T-helper 1 cell (primary cell): ENCODE measurements at regions not wholly inside any gene's neighbourhood (a gene's known extent, or its start where the extent isn't known, plus 50 kb on each side); places are given as distances from the start of the nearest gene placed in this dataset.
A peak's percentile ranks its signal among the peaks of the same experiment; 100 is the strongest.

Experiments
- DNase-seq, 5 donors: peaks; one replicate each; pipeline ENCODE4 v3.0.0-alpha.2; 2012 to 2020

DNA sequence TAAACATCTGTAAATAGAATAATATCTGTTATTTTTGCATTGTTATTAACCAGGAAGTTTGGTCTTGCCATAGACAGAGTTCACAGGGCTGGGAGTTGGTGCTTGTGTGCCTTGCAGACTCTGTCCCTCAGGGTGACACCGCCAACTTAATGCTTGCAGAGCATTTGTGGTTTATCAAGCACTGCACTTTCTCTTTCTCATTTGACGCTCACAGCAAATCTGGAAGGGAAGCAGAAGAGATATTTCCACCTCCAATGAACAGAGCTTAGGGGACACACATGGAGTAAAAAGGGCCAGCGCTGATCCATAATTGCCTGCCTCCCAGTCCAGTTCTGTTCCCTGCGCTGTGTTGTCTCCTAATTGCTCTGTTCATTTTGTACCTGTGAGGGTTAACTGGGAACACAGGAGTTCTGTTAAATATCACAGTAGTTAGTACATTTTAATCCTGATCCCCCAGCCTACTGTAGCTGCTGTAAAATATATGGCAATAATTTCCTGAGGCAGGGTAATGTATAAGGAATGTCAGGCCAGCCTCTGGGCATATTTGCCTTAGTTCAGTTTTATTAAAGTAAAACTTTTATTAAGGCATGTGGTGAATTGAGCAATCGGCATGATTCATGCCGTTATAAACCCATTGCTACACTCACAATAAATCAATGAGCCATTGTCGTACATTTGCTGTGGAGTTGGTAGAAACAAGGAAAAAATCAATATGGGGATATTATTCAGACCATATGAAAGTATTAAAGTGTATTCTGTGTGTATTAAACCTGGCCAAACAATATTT lies 182.5 kb upstream of the OSR1 start:
- no peak for DNase-seq

DNA sequence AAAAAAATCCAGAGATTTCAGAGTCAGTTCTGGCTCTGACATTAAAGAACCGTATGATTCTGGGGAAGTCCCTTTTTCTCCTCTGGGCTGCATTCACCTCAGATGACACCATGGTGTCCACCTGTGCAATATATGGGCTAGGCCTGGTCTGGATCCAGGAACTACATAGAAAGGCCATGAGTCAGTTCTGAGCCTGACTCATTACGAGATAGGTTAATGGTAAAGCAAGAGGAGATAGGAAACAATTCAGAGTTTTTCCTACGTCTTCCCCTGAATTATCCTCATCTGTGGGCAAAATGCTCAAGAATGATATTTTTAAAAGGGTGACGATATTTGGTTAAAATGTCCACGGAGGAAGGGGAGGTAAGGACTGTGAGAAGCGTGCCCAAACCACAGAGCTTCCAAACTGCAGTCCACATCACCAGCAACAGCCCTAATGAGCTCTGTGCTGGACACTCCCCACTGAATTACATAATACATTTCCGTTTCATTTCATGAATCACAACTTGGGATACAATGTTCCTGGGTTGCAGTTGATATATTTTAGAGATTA lies 180.1 kb upstream of the OSR1 start:
- no peak for DNase-seq

DNA sequence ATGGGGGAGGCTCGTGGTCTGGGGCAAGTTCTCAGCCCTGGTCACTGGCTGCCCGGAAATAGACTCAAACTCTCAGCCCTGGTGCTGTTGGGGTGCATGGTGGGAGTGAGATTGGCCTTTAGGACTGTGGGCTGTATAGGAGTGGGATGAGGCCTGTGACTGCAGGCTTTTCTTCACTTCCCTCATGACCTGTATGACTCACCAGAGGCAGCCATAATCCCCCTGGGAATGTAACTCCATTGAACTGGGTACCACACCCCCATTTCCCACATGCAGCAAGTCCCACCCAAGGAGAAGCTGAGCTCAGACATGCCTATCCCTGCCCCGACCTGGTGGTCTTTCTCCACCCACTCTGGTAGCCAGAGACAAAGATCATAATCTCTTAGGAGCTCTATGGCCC lies 177.7 kb upstream of the OSR1 start:
- no peak for DNase-seq

DNA sequence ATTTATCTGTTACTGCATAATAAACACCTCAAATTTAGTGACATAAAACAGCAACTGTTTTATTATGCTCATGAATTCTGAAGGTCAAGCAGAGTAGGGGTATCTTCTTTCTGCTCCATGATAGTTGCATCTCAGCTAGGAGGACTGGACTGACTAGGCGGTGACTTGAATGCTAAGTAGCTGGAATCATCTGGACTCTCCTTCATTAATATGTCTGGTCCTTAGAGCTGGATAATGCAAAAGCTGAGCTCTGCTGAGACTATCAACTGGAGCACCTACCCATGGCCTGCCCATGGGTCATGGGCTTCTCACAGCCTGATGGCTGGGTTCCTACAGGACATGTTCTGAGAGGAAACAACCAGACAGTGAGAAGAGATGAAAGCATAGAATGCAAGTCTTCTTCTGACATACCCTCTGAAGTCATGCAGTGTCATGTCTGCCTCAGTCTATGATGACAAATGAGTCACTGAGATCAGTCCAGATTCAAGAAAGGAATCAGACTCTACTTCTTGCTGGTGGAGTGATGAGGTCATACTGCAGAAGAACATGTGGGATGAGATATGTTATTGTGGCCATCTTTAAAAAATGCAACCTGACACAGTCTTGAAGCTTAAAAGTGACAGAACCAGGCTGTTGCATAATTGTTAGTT lies 174.2 kb upstream of the OSR1 start:
- no peak for DNase-seq

DNA sequence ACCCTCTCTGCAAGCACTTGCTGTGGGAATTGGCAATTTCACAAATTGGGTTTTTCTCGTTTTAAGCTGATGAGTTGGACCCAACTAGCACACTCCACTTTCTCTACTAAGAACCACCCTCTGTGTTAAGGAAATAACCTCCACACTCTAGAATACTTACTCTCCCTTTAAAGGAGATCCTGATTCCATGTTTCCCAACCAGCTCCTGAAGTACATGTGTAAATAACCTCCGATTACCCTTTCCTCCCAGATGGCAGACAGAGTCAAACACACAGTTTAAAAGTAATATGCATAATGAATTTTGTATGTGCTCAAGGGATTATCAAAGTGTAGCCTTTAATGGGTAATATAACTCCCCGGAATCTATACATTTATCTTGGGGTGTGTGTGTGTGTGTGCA lies 171.3 kb upstream of the OSR1 start:
- no peak for DNase-seq

DNA sequence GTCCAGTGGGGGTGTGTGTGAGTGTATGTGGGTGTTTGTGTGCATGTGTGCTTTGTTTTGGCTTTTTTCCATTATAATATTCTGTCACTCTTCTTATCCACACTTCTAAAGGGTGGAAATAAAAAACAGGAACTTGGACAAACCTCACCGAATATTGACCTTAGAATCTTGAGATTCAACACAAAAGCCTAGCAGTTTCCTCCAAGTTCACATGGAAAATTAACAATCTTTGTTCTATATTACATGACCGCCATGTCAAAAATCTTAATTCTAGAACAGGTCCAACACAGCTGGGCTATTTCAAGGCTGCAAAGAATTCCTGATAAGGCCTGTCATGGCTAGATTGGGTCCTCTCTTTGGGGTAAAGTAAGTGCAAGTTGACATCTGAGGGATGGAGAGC lies 169.3 kb upstream of the OSR1 start:
- DNase-seq: no peak

DNA sequence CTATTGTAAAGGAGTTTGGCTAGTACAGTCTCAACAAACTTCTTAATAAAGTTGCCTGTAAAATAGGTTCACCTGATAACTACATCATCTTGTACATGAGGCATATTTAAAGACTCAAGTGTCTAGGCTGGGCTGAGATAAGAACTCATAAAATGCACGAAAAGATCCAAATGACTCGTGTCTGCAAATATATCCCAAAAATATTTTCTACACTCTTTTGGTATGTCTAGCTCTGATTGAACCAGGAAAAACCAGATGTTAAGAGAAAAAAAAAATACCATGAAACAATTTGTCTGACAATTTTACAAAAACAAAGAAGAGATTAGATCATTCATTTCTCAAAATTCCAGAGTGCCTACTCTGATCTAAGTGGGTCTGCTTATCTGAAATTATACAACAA lies 166.9 kb upstream of the OSR1 start:
- no peak for DNase-seq

DNA sequence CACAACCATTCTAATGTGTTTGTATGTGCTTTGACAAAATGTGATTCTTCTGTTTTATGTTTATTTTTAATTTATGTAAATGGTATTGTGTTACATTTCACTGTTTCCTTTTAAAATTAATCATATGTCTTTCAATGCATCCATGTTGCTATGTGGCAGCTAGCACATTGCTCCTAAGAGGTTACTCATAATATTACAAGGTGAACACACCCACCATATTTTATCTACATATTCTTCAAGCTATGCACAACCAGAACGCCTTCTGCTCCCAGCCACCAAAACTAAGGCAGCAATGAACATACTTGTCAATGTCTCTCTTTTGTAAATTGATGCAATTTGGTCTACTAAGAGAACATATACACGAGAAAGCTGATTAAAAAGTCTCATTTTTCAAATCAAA lies 160.6 kb upstream of the OSR1 start:
- no peak for DNase-seq

DNA sequence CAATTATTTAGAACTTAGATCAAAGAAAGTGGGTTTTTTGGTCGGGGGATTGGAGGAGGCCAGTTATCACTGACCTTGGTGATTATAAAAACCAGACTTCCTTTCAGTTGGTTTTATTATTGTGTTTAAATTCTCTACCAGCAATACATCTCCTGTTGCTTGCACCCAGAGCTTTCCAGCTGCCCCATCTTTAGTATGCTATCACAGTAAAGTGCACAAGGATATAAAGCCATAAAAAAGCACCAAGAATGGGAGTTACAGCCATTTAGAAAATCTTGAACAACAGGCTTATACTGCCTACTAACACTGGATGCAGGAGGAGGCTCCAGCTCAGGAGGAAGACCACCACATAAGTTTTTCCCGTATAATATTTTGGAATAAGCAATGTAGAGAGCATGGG lies 148.7 kb upstream of the OSR1 start:
- DNase-seq: no peak

DNA sequence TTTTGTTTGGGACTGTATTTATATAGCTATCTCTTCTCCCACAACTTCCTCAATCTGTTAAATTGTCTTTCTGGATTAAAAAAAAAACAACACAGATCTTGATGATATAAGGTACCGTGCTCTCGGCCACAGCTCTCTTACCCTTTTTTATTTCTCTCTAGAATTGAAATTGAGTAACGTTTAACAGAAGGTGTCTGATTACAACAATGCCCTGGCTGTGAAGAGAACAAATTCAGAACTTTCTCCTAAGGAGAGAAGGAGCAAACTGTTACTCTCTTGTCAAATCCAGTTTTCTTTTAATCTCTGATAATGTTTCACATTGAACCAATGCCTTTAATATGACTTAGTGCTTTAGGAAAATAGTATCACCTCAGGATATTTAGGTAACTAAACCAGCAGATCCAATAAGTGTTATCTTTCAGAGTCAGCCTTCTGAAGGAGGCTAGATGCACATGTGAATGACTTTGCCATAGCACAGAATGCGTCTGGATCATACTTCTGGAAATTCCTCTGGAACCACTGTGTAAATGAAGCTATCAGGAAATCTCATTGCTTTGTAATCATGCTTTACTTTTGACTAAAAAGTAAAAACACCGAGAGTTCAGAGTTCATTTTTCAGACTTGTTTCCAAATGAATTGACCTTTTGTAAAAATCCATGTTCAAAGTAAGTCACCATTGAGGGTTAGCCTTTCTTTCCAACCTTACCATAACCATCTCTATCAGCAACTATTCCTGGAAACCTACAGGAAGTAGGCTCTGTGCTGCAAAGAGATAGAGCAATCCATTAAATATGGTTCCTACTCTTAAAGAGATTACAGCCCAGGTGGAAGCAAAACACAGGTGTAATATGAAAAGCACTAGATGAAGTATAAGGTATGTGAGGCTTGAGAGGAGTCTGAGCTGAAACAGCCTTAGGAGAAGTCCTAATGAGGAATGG lies 147.0 kb upstream of the OSR1 start:
- no peak for DNase-seq

DNA sequence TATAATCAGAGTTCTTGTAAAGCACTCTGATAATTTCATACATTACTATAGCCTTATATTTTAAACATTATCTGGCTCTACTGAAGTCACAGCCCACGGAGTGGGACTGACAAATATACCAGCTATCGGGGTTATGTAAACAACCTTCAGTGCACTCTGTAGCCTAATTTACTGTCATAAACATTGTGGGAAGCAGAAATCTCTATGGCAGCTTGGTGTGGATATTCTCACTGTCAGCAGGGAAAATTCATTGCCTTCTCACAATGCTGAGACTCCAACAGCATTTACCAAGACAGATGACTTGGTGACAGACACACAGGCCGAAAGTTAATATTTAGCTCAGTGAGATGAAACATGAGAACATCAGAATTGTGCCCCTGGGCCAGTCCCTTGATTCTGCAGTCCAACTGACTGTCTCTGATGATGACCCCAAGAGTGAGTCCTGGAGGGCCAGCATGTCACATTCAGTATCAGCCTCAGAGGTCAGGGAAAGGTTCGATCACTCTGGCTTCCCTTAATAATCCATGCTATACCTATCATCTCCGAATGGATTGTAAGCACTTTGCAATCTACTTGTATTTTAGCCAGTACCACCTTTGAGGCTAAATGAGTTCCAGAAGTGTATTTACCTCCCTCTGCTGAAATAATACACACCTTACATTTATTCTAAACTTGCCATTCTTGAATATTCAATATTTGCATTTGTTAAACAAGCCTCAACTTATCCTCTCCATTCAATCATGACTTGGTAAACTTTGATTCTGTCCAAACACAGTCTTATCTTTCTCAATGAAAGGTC lies 146.2 kb upstream of the OSR1 start:
- no peak for DNase-seq

DNA sequence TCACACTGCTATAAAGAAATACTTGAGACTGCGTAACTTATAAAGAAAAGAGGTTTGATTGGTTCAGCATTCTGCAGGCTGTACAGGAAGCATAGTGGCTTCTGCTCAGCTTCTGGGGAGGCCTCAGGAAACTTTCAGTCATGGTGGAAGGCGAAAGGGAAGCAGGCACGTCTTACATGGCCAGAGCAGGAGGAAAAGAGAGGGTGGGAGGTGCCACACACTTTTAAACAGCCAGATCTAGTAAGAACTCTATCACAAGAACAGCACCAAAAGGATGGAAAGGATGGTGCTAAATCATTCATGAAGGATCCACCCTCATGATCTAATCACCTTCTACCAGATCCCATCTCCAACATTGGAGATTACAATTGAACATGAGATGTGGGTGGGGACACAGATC lies 145.5 kb upstream of the OSR1 start:
- DNase-seq: no peak

DNA sequence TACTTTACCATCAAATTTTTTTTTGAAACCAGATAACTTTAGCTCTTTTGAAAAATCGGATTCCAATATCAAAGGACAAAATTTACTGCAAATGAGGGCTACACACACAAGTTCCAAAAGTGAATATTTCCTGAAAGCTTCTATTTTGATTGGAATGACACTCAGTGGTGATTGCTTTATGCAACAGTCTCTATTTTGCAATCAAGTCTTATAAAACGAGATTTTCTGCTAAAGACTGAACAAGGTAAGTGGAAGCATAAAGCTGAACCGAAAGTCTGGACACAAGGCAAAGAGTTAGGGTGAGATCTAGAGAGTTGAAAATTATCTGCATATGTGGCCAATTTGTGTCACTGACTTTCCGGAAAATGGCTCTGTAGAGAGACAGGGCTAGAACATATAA lies 145.0 kb upstream of the OSR1 start:
- DNase-seq: no peak

DNA sequence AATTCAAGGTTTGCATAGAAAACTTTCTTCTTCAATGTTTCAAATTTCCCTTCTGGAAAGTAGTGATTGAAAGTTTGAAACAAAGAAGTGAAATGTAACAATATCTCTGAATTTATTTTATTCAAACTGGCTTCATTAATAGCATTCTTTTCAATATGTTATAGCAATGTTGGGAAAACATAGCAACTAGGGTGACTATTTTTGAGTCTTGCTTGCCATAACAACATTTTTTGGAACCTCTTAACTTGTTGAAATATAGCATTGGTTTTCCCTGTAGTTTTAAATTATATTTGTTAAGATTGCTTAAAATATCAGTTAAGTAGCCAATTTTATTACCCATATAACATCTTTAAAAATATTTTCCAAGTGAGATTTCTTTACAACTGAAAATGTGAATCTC lies 141.7 kb upstream of the OSR1 start:
- DNase-seq: no peak

DNA sequence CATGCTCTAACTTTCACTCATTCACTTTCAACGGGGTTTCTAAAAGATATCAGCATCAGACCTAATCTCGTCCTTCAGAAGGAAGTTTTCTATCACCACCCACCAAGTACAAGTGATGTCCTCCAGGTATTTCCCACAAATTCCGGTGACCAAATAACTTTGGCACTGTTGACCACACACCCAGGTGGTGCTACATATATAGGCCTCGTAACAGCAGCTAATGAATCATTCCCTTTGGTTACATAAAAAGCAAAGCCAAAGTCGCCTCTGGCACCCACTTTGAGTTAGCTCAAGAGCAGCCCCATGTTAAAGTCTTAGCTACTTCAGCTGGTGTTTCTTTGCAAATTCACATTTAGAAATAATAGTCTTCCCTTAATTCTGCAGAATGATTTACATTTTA lies 138.2 kb upstream of the OSR1 start:
- no peak for DNase-seq

DNA sequence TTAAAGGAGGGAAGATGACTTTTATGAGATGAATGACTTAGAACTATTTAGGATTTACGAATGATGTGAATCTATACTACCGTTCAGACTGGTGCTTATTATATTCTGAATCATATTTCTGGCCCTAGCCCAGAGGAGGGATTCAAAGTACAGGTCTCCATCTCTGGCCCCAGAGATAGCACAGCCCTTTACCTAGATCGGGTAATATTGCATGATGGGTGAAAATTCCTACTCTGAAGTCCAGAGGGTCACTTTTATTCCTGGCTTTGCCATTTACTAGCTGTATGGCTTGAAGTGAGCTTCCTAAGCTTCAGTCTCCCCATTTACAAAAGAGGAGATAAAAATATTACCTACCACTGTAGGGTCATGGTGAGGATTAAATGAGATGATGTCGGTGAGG lies 135.8 kb upstream of the OSR1 start:
- no peak for DNase-seq

DNA sequence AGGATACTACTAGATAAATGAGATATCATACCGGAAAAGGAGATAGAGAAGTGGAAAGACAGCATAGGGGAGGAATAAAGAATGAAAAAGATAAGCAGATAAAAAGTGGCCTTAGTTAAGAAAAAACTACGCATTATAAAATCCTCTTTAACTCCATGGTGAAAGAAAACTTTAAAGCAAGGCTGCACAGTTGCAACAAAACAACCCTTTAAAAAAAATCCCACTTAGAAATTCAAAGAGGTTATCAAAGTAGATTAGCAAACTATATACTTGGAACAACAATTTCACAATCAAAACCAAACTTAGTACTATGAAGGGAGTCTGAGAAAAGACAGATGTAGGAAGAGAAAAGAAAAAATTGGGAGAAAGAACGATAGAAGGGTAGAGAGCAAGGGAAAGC lies 133.4 kb upstream of the OSR1 start:
- DNase-seq: no peak

DNA sequence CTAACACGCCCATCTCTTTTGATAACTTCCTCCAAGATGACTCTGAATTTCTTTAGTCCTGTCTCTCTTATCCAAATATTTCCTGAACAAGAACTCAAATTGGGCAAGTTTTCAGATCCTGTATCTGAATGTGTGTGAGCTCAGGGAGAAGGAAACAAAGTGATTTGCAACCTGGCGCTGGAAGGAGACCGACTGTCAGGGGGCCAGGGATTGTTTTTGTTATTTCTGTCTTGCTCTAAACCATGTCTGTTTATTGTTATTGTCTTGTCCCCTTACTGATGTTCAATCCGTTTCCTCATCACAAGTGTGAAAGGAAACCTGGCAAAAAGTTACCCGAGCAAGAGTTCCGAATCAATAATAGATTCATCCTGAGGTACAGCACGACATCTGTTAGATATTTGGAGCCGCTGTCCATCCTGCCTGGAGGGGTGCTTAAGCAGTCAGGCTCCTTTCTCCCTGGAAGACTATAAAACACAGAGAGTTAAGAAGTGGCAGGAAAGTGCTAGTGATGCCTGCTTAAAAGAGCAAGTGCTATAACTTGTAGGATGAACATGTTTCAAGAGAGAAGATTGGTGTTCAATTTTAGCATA lies 132.5 kb upstream of the OSR1 start:
- DNase-seq: no peak

DNA sequence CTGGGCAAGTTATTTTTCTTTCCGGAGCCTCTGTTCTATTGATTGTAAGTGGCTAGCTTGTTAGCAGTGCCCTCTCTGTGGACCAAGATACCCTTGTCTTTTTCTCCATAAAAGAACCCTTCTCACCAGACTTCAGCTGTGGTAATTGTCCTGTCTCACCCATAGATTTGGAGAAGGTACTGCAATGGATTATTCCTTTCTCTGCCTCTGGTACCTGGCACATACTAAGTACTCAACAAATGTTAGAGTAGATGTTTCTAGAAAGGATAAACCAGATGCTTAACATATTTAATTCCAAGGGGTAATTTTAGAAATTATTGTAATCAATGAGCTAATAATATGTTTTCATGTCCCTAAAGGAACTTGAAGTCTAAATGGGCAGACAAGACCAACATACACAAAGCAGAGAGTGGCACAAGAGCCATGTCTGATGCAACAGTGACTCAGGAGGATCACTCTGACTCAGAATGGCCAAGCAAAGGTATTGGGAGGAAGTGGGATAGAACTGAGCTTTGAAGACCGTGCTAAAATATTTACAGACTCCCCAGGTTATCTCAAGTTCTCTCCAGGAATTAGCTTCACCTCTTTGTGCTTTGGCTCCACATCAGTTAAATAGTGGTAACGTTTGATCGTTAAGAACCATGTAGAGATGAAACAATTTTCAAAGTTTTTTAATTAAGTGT lies 129.7 kb upstream of the OSR1 start:
- peak in 1 of 5 donors; percentile 84 for DNase-seq

DNA sequence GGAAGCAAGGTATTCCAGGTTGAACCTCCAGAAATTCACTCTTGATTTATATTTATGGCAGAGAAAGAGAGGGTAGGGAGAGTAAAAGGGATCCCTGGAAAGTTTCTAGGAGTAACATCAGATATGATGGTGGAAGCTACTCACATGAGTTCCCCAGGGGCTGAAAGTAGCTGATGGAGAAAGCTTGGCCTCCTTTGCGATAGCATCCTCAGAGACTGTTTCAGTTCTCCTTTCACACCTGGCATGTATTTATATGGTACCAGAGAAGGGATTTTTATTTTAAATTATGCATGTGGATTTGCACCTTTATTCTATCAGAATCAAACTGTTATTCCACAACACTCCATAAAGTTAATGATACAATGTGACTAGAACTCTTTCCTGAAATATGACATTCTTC lies 126.3 kb upstream of the OSR1 start:
- no peak for DNase-seq

DNA sequence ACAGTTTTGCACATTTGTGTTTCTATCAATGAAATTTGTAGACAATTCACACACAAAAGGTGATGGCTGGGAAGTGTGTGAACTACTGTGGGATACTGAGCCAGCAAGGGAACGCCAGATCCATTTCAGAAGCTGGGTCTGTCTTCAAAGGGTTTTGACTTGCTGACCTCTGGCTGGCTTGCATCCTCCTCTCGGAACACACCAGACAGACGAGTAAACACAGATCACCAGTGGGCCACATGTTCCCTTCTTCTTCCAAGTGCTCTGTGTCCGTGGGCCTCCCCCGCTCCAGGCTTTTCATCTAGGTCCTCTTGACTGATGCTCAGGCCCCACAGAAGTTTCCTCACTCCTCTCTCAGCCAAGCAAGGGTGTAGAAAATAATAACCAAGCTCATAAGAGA lies 122.2 kb upstream of the OSR1 start:
- no peak for DNase-seq

DNA sequence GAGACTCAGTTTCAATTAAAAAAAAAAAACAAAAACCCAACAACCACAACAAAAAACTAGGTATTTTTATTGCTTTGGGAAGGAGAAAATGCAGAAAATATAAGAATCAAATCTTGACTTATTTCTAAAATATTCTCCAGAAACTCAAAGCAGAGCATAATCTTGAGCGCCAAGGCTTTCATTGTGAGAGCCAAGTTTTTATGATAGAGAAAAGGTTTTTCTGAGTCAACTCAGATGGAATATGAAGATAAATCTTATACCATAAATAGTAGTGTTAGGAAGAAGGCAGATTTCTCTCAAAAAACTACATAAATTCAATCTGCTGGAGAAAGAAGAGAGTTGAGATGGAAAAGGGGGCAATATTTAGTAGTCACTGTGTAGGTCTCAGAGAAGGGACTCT lies 121.2 kb upstream of the OSR1 start:
- no peak for DNase-seq
